ENCODE measurements at regions not wholly inside any gene's neighbourhood (a gene's known extent, or its start where the extent isn't known, plus 50 kb on each side); places are given as distances from the start of the nearest gene placed in this dataset.

GRCh38 chr7:91632234-91632940 is 248.1 kb downstream of the MTERF1 start:
- Histone ChIP-seq H3K9me3 (no peaks in the 10 kb centered on the region), H3K4me3 (no peak overlapping the region), H3K4me1 (ENCODE audit: low read depth) (no peaks in the 10 kb centered on the region), H3K36me3 (ENCODE audit: low read depth) (no peaks in the 10 kb centered on the region)
- ATAC-seq (no peak), DNase-seq (no peak)
- TF ChIP-seq CTCF (IDR thresholded peaks at IDR 0.05) = no peak
- intact Hi-C loops (cut with DNase I, micrococcal nuclease) = no loop called here

DNA sequence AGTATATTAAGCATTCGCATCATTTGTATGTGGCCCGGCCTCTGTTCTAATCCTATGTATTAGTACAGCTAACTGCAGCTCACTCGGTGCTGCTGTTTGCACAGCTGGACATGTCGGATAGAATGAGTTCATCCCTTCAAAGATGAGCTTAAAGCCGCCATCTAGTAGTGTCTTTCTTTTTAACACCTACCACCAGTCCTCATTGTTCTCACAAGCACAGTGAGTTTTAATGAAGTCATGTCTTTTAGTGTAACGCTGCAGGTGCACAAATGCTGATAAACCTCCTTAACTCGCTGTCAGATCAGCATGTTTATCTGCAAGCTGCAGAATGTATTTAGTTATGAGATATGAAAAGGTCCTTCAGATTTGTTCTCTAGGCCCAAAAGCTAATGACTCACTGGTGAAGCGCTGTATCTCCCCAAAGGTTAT is 247.5 kb downstream of the MTERF1 start:
- DNase-seq (no peak), ATAC-seq (no peak)
- Histone ChIP-seq H3K36me3 (ENCODE audit: low read depth) (no peaks in the 10 kb centered on the region), H3K4me3 (no peak overlapping the region), H3K9me3 (no peaks in the 10 kb centered on the region), H3K4me1 (ENCODE audit: low read depth) (no peaks in the 10 kb centered on the region)
- intact Hi-C loops (cut with DNase I, micrococcal nuclease) = no loop called here
- TF ChIP-seq CTCF (IDR thresholded peaks at IDR 0.05) = no peak

DNA sequence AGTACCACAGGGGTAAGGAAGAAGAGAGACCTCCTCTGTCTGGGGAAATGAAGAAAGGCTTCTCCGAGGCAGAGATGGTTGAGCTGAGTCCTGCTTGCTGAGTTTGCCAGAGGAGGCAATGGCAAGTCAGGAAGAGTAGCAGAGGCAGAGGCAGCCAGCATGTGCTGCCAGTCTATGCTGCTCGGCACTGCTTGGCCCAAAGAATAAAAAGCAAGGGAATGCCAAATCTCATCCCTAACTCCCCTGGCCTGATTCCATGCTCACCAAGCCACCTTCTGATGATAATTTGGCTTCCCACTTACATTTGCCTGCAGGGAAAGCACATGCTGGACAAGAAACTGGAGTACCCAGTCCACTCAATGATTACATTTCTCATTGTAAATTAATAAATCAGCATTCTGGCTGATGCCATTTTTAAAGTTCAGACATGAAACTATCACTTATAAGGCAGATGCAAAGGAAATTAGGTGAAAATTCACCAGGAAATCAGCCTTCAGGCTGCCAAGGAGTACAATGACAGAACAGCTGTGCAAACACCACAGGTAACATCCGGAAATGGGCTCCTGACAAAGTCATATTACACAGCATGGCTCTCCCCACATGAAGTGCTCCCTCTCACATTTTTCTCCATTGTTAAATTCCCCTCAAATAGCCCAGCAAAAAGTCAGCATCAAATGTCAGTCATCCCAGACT is 245.9 kb downstream of the MTERF1 start:
- no peaks in the 10 kb centered on the region for H3K36me3 ChIP-seq (ENCODE audit: low read depth)
- no peaks in the 10 kb centered on the region for H3K4me1 ChIP-seq (ENCODE audit: low read depth)
- H3K4me3 ChIP-seq = no peak overlapping the region
- TF ChIP-seq CTCF (IDR thresholded peaks at IDR 0.05) = no peak
- ATAC-seq (peak; percentile 81), DNase-seq (peak in 1 of 3 donors; percentile 20)
- intact Hi-C loops (cut with DNase I, micrococcal nuclease) = no loop called here
- no peaks in the 10 kb centered on the region for H3K9me3 ChIP-seq

DNA sequence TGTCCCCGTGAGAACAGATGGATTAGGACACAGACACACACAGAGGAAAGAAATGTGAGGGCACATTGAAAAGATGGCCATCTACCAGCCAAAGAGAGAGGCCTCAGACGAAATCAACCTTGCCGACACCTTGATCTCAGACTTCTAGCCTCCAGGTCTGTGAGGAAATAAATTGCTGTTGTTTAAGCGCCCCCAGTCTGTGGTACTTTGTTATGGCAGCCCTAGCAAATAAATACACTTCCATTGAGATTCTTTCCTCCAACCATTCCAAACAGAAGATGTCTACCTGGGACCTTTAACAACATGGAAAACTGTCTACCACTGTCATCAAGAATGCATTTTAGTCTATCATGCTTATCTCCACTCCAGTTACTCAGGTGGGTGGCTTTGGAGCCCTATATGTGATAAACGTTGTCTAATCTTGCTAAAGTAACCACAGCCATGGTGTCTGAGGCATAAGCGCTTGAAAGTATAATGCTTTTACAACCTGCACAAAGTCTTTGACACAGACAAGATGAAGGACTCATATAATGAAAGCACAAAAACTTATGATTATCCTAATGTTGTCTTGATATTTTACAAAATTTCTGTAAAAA is 244.3 kb downstream of the MTERF1 start:
- intact Hi-C loops (cut with DNase I, micrococcal nuclease) = no loop called here
- H3K9me3 ChIP-seq = no peaks in the 10 kb centered on the region
- no peak for TF ChIP-seq CTCF (IDR thresholded peaks at IDR 0.05)
- H3K4me3 ChIP-seq = no peak overlapping the region
- no peaks in the 10 kb centered on the region for H3K36me3 ChIP-seq (ENCODE audit: low read depth)
- H3K4me1 ChIP-seq (ENCODE audit: low read depth) = no peaks in the 10 kb centered on the region
- DNase-seq = no peak
- ATAC-seq = peak; percentile 25

- no peaks in the 10 kb centered on the region for H3K36me3 ChIP-seq (ENCODE audit: low read depth)
Measured at GRCh38 chr7:91636728-91637127, 243.8 kb downstream of the MTERF1 start.

More at GRCh38 chr7:91636728-91637127, 243.8 kb downstream of the MTERF1 start:
- no peaks in the 10 kb centered on the region for H3K9me3 ChIP-seq
- no peak for TF ChIP-seq CTCF (IDR thresholded peaks at IDR 0.05)
- no peaks in the 10 kb centered on the region for H3K4me1 ChIP-seq (ENCODE audit: low read depth)
- ATAC-seq = no peak
- no peak for DNase-seq
- H3K4me3 ChIP-seq = no peak overlapping the region
- intact Hi-C loops (cut with DNase I, micrococcal nuclease) = no loop called here
